Neuronal stem cell (in vitro differentiated cells): ENCODE measurements at regions not wholly inside any gene's neighbourhood (a gene's known extent, or its start where the extent isn't known, plus 50 kb on each side); places are given as distances from the start of the nearest gene placed in this dataset.

Source experiments
- DNase-seq: peaks from one replicate; pipeline ENCODE4 v3.0.0-alpha.2; 2013; ENCODE audit warnings: low spot score
- H2AFZ ChIP-seq: one replicate; pipeline ENCODE4 v1.6.1; 2013; ENCODE audit warnings: mild to moderate bottlenecking, low read length, inconsistent platforms
- H2AK5ac ChIP-seq: 2 replicates; pipeline ENCODE4 v1.6.1; 2013; ENCODE audit warnings: low read depth, mild to moderate bottlenecking, inconsistent platforms, low read length, moderate library complexity, mixed read lengths
- H2BK120ac ChIP-seq: 2 replicates; pipeline ENCODE4 v1.6.1; 2013; ENCODE audit warnings: low read depth, mild to moderate bottlenecking, inconsistent platforms, low read length, moderate library complexity, mixed read lengths
- H2BK12ac ChIP-seq: one replicate; pipeline ENCODE4 v1.6.1; 2013; ENCODE audit warnings: low read length, inconsistent platforms
- H2BK15ac ChIP-seq: 2 replicates; pipeline ENCODE4 v1.6.1; 2013; ENCODE audit warnings: mild to moderate bottlenecking, low read length, inconsistent platforms, mixed read lengths
- H2BK5ac ChIP-seq: one replicate; pipeline ENCODE4 v1.6.1; 2013; ENCODE audit warnings: inconsistent platforms, mild to moderate bottlenecking, low read length, moderate library complexity
- H3K14ac ChIP-seq: one replicate; pipeline ENCODE4 v1.6.1; 2013; ENCODE audit warnings: low read length, inconsistent platforms
- H3K18ac ChIP-seq: 2 replicates; pipeline ENCODE4 v1.6.1; 2013; ENCODE audit warnings: low read length, inconsistent platforms
- H3K23ac ChIP-seq: 2 replicates; pipeline ENCODE4 v1.6.1; 2013; ENCODE audit warnings: low read depth, mild to moderate bottlenecking, mixed read lengths, low read length, inconsistent platforms; ENCODE audit not compliant: poor library complexity
- H3K27ac ChIP-seq: replicated peaks from 3 replicates; pipeline ENCODE4 v1.5.1; 2013; ENCODE audit warnings: low read length, inconsistent platforms
- H3K27me3 ChIP-seq, 3 experiments: 2 replicates each; pipeline ENCODE4 v1.6.1; 2013; ENCODE audit warnings: low read length in 3 of 3, mild to moderate bottlenecking in 2 of 3, inconsistent platforms in 1 of 3, low read depth in 1 of 3, mixed read lengths in 1 of 3, moderate library complexity in 1 of 3; ENCODE audit not compliant: control insufficient read depth in 3 of 3, insufficient read depth in 3 of 3
- H3K36me3 ChIP-seq, 2 donors: replicated peaks in 1 of 2; 2 replicates each; pipeline ENCODE4 v1.6.1; 2013; ENCODE audit warnings: low read length in 2 of 2; ENCODE audit not compliant: control insufficient read depth in 2 of 2, insufficient read depth in 2 of 2
- H3K4ac ChIP-seq: 2 replicates; pipeline ENCODE4 v1.6.1; 2013; ENCODE audit warnings: inconsistent platforms, mild to moderate bottlenecking, low read length, moderate library complexity
- H3K4me1 ChIP-seq, 2 donors: 1 replicate in 1 of 2; 2 replicates in 1 of 2; pipeline ENCODE4 v1.6.1; 2013; ENCODE audit warnings: low read length in 2 of 2, low read depth in 1 of 2; ENCODE audit not compliant: control insufficient read depth in 2 of 2, insufficient read depth in 1 of 2
- H3K4me2 ChIP-seq: one replicate; pipeline ENCODE4 v1.6.1; 2013; ENCODE audit warnings: mild to moderate bottlenecking, low read length, inconsistent platforms; ENCODE audit not compliant: insufficient read depth, poor library complexity, severe bottlenecking
- H3K4me3 ChIP-seq, 2 donors: 2 replicates each; pipeline ENCODE4 v1.5.1; 2013; ENCODE audit warnings: low read length in 2 of 2, mild to moderate bottlenecking in 2 of 2, inconsistent platforms in 1 of 2, moderate library complexity in 1 of 2
- H3K79me1 ChIP-seq: one replicate; pipeline ENCODE4 v1.6.1; 2013; ENCODE audit warnings: low read depth, mild to moderate bottlenecking, inconsistent platforms, low read length, moderate library complexity
- H3K9ac ChIP-seq: one replicate; pipeline ENCODE4 v1.6.1; 2013; ENCODE audit warnings: mild to moderate bottlenecking, low read depth, low read length, inconsistent platforms; ENCODE audit not compliant: poor library complexity
- H3K9me3 ChIP-seq, 2 donors: replicated peaks in 1 of 2; 2 replicates each; pipeline versions ENCODE3 to v1.6.1; 2013; ENCODE audit warnings: low read length in 2 of 2, mild to moderate bottlenecking in 2 of 2, inconsistent platforms in 1 of 2, low read depth in 1 of 2, mixed read lengths in 1 of 2, moderate library complexity in 1 of 2; ENCODE audit not compliant: control insufficient read depth in 2 of 2, insufficient read depth in 1 of 2
- H4K8ac ChIP-seq: one replicate; pipeline ENCODE4 v1.6.1; 2013; ENCODE audit warnings: low read depth, mild to moderate bottlenecking, inconsistent platforms, low read length, moderate library complexity
- H4K91ac ChIP-seq: one replicate; pipeline ENCODE4 v1.6.1; 2013; ENCODE audit warnings: low read length, low read depth, mild to moderate bottlenecking, inconsistent platforms; ENCODE audit not compliant: poor library complexity
- WGBS, 2 donors: extraction: QIAGEN DNeasy Blood & Tissue Kit; methylation state at CpG; one replicate each; pipeline ENCODE4 v1.1.7; 2013; ENCODE audit warnings: missing lambda C conversion rate in 2 of 2, mixed read lengths in 1 of 2; ENCODE audit not compliant: insufficient read length in 2 of 2, insufficient replicate concordance in 1 of 2; ENCODE audit errors: extremely low coverage in 2 of 2; 5-methylcytosine and 5-hydroxymethylcytosine counted together

- Histone ChIP-seq H3K4me2 (no peak overlapping the region), H3K23ac (no peak overlapping the region), H3K79me1 (no peaks in the 10 kb centered on the region), H3K4me1 (no peaks in the 10 kb centered on the region), H2BK12ac (no peak overlapping the region), H2BK5ac (no peak overlapping the region), H2AFZ (no peak overlapping the region), H3K14ac (no peak overlapping the region), H2BK15ac (no peak overlapping the region), H3K4ac (no peak overlapping the region), H4K8ac (no peak overlapping the region), H3K27me3 (no peaks in the 10 kb centered on the region), H3K9me3 (peaks cover 0 to 1% of the 10 kb centered on the region in 2 donors), H3K27ac (no peak overlapping the region), H3K18ac (no peak overlapping the region), H3K4me3 (no peak overlapping the region), H2BK120ac (no peak overlapping the region), H3K9ac (no peak overlapping the region), H4K91ac (no peak overlapping the region), H2AK5ac (no peak overlapping the region), H3K36me3 (no peaks in the 10 kb centered on the region)
- DNase-seq, result no peak
- no CpG with 5 or more reads among the region's 2 CpGs for WGBS, 2 donors
These were observed 699.9 kb downstream of the MATN1 start for GRCh38 chr1:30023339-30024022.

GRCh38 chr1:30014031-30014430, 709.4 kb downstream of the MATN1 start:
- no peak overlapping the region for H3K9ac ChIP-seq
- no peaks in the 10 kb centered on the region for H3K9me3 ChIP-seq
- no peak overlapping the region for H2AK5ac ChIP-seq
- no CpG with 5 or more reads among the region's 2 CpGs for WGBS, 2 donors
- H2BK15ac ChIP-seq, result no peak overlapping the region
- H3K36me3 ChIP-seq, result no peaks in the 10 kb centered on the region
- no peak overlapping the region for H3K4me2 ChIP-seq
- H3K27ac ChIP-seq, result no peak overlapping the region
- H2BK12ac ChIP-seq, result no peak overlapping the region
- no peak overlapping the region for H4K8ac ChIP-seq
- H3K4me1 ChIP-seq, result no peaks in the 10 kb centered on the region
- no peak overlapping the region for H4K91ac ChIP-seq
- H3K4me3 ChIP-seq, result no peak overlapping the region
- H2AFZ ChIP-seq, result no peak overlapping the region
- H2BK5ac ChIP-seq, result no peak overlapping the region
- no peak for DNase-seq
- no peaks in the 10 kb centered on the region for H3K79me1 ChIP-seq
- no peak overlapping the region for H2BK120ac ChIP-seq
- no peak overlapping the region for H3K23ac ChIP-seq
- no peaks in the 10 kb centered on the region for H3K27me3 ChIP-seq
- H3K14ac ChIP-seq, result no peak overlapping the region
- no peak overlapping the region for H3K4ac ChIP-seq
- no peak overlapping the region for H3K18ac ChIP-seq

GRCh38 chr1:30012455-30013440, 710.6 kb downstream of the MATN1 start:
- H2BK15ac ChIP-seq, result no peak overlapping the region
- H3K27ac ChIP-seq, result no peak overlapping the region
- H3K4ac ChIP-seq, result peak overlapping the region; percentile 8
- H3K36me3 ChIP-seq, result no peaks in the 10 kb centered on the region
- H2AFZ ChIP-seq, result no peak overlapping the region
- H3K4me1 ChIP-seq, result no peaks in the 10 kb centered on the region
- H3K27me3 ChIP-seq, result no peaks in the 10 kb centered on the region
- H2AK5ac ChIP-seq, result no peak overlapping the region
- no peak overlapping the region for H2BK120ac ChIP-seq
- no peak for DNase-seq
- H3K4me2 ChIP-seq, result no peak overlapping the region
- no peak overlapping the region for H3K14ac ChIP-seq
- peak overlapping the region; percentile 8 for H2BK12ac ChIP-seq
- H3K18ac ChIP-seq, result peak overlapping the region; percentile 62
- no peak overlapping the region for H4K8ac ChIP-seq
- H2BK5ac ChIP-seq, result peak overlapping the region; percentile 71
- H4K91ac ChIP-seq, result no peak overlapping the region
- H3K79me1 ChIP-seq, result no peaks in the 10 kb centered on the region
- no peaks in the 10 kb centered on the region for H3K9me3 ChIP-seq
- no peak overlapping the region for H3K9ac ChIP-seq
- no CpG with 5 or more reads among the region's 7 CpGs for WGBS, 2 donors
- H3K23ac ChIP-seq, result no peak overlapping the region
- no peak overlapping the region for H3K4me3 ChIP-seq

GRCh38 chr1:30011970-30012369, 711.4 kb downstream of the MATN1 start:
- Histone ChIP-seq H3K18ac (peak overlapping the region; percentile 33), H2AFZ (no peak overlapping the region), H2BK15ac (no peak overlapping the region), H3K23ac (peak overlapping the region; percentile 27), H2AK5ac (peak overlapping the region; percentile 77), H3K79me1 (no peaks in the 10 kb centered on the region), H3K27ac (no peak overlapping the region), H3K4ac (no peak overlapping the region), H3K4me3 (no peak overlapping the region), H4K91ac (no peak overlapping the region), H3K9ac (no peak overlapping the region), H3K4me2 (no peak overlapping the region), H4K8ac (no peak overlapping the region), H2BK12ac (peak overlapping the region; percentile 17), H2BK120ac (no peak overlapping the region), H3K9me3 (no peaks in the 10 kb centered on the region), H2BK5ac (peak overlapping the region; percentile 71), H3K4me1 (no peaks in the 10 kb centered on the region), H3K27me3 (no peaks in the 10 kb centered on the region), H3K14ac (peak overlapping the region; percentile 31), H3K36me3 (no peaks in the 10 kb centered on the region)
- no CpG with 5 or more reads among the region's 6 CpGs for WGBS, 2 donors
- no peak for DNase-seq
